Brain microvascular endothelial cell (primary cell): ENCODE measurements at regions not wholly inside any gene's neighbourhood (a gene's known extent, or its start where the extent isn't known, plus 50 kb on each side); places are given as distances from the start of the nearest gene placed in this dataset.

Experiments used
- DNase-seq: peaks from one replicate; pipeline ENCODE4 v3.0.0-alpha.2; 2020
- H3K27ac ChIP-seq: fragments of 250-450 bp; sonication (Bioruptor Pico); 2 replicates; pipeline ENCODE4 v1.5.1; 2020; ENCODE audit warnings: mild to moderate bottlenecking, moderate library complexity
- H3K27me3 ChIP-seq: fragments of 250-450 bp; sonication (Bioruptor Pico); replicated peaks from 2 replicates; pipeline ENCODE4 v1.5.1; 2020; ENCODE audit warnings: mild to moderate bottlenecking
- H3K36me3 ChIP-seq: fragments of 250-450 bp; sonication (Bioruptor Pico); replicated peaks from 2 replicates; pipeline ENCODE4 v1.5.1; 2020; ENCODE audit warnings: mild to moderate bottlenecking
- H3K4me3 ChIP-seq: 2 replicates; pipeline ENCODE4 v1.5.1; 2011; ENCODE audit warnings: low read depth, mild to moderate bottlenecking, control low read depth, low read length, moderate library complexity
- in situ Hi-C: cut with HindIII; loops from 2 replicates; pipeline ENCODE4 v1.10.0; 2017; ENCODE audit warnings: low sequenced_read_pairs, low pct_ligation_motif_present
- TF ChIP-seq, protein P1 (sequence below): IDR thresholded peaks from 2 replicates; pipeline ENCODE4 v1.5.1; 2011; ENCODE audit warnings: low read depth, mild to moderate bottlenecking, moderate library complexity, low read length, control low read depth, inconsistent platforms; ENCODE audit errors: missing control alignments

DNA sequence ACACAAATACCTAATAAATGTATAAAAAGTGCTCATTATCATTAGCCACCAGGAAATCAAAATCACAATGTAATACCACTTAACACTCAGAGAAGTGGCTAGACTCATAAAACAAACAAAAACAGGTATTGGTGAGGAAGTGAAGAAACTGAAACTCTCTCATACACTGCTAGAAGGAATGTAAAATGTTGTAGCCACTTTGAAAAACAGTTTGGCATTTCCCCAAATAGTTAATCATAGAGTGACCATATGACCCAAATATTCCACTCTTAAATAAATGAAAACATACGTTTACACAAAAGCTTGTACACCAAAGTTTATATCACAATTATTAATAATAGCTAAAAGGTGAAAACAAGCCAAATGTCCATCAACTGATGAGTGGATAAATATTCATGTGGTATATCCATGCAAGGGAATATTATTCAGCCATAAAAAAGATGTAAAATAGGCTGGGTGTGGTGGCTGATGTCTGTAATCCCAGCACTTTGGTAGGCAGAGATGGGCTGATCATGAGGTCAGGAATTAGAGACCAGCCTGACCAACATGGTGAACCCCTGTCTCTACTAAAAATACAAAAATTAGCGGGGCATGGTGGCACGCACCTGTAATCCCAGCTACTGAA, 86.2 kb upstream of the COL5A2 start:
- Histone ChIP-seq H3K36me3 (no peaks in the 10 kb centered on the region), H3K27ac (no peak overlapping the region), H3K4me3 (no peak overlapping the region), H3K27me3 (no peaks in the 10 kb centered on the region)
- DNase-seq: no peak
- in situ Hi-C loops: no loop called here
- TF ChIP-seq, protein P1, sequence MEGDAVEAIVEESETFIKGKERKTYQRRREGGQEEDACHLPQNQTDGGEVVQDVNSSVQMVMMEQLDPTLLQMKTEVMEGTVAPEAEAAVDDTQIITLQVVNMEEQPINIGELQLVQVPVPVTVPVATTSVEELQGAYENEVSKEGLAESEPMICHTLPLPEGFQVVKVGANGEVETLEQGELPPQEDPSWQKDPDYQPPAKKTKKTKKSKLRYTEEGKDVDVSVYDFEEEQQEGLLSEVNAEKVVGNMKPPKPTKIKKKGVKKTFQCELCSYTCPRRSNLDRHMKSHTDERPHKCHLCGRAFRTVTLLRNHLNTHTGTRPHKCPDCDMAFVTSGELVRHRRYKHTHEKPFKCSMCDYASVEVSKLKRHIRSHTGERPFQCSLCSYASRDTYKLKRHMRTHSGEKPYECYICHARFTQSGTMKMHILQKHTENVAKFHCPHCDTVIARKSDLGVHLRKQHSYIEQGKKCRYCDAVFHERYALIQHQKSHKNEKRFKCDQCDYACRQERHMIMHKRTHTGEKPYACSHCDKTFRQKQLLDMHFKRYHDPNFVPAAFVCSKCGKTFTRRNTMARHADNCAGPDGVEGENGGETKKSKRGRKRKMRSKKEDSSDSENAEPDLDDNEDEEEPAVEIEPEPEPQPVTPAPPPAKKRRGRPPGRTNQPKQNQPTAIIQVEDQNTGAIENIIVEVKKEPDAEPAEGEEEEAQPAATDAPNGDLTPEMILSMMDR: no peak

DNA sequence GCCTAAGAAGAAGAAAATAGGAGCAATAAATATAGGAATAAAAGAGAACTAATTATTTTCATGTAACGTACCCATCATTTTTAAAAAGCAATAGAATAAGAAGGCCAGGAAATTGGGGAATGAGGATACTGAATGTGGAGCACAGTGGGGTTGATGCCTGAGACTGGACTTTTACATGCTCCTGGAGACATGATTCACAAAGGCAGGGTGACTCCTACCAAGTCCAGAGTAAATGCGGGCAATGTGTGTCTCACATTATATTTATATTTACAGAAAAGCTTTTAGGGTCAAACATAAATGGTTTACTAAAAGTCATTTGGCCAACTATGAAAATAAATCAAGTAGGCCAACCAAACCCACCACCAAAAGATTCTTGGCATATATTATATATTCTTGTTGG, 87.9 kb upstream of the COL5A2 start:
- Histone ChIP-seq H3K4me3 (no peak overlapping the region), H3K27ac (peak overlapping the region; percentile 83), H3K27me3 (no peaks in the 10 kb centered on the region), H3K36me3 (no peaks in the 10 kb centered on the region)
- no peak for DNase-seq
- in situ Hi-C loops: no loop called here
- TF ChIP-seq, protein P1: no peak

DNA sequence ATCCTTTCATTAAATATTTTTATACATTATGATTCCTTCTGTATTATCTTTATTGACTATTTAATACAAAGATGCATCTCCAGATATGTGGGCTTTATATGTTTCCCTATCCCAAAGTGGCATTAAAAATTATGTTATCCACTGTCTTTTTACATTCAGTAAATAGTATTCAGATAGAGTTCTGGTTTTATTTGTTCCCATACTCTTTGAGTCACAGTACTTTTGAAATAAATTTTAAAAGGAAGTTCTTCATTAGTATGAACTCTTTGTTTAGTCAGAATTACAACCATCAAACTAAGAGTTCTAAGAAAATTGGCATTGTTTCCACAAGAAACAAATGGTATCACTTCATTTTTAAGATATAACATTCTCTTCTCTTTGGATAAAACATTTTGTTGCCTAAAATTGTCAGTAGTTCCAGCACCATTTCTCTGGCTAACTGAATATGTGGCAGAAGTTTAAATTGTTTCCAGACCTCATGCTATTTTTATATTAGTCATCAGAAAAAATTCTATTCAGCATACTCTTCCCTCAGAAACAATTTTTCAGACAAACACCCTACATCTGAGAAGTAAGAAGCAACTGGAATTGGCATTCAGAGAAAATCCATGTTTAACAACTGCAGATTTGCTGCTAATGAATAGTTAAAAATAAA, 88.5 kb upstream of the COL5A2 start:
- H3K27ac ChIP-seq: peak overlapping the region; percentile 83
- H3K36me3 ChIP-seq: no peaks in the 10 kb centered on the region
- no peak overlapping the region for H3K4me3 ChIP-seq
- no peaks in the 10 kb centered on the region for H3K27me3 ChIP-seq
- no peak for DNase-seq
- TF ChIP-seq, protein P1: no peak
- in situ Hi-C loops: no loop called here

DNA sequence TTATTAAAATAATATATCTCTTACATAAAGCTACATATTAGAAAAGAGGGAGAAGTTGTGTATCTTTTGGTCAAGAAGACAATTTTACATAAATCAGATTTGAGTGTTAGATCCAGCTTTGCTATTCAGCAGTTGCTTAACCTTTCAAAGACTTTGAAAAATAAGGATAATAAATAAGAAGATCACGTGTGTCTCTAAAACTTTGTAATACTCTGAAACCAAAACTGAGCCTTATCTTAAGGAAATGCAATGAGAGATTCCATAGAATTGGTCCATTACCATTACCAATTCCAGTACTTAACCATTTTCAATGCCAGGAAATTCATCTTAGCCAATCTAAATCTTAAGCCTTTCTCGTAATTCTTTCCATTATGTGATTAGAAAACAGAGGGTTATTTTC, 89.2 kb upstream of the COL5A2 start:
- in situ Hi-C loops: no loop called here
- Histone ChIP-seq H3K4me3 (no peak overlapping the region), H3K27ac (peak overlapping the region; percentile 83), H3K27me3 (no peaks in the 10 kb centered on the region), H3K36me3 (no peaks in the 10 kb centered on the region)
- DNase-seq: no peak
- TF ChIP-seq, protein P1: no peak

DNA sequence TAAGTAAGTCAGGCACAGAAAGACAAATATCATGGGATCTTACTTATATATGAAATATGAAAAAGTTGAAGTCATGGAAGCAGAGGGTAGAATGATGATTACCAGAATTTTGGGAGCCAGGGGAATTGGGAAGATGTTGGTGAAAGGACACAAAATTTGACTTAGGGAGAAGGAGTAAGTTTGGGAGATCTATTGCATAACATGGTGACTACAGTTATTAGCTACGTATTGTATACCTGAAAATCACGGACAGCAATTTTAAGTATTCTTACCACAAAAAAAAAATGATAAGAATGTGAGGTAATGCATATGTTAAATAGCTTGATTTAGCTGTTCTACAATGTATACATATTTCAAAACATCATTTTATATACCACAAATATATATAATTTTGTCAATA, 94.2 kb upstream of the COL5A2 start:
- in situ Hi-C loops: no loop called here
- H3K36me3 ChIP-seq: no peaks in the 10 kb centered on the region
- no peak overlapping the region for H3K27ac ChIP-seq
- H3K27me3 ChIP-seq: no peaks in the 10 kb centered on the region
- no peak overlapping the region for H3K4me3 ChIP-seq
- TF ChIP-seq, protein P1: no peak
- no peak for DNase-seq

DNA sequence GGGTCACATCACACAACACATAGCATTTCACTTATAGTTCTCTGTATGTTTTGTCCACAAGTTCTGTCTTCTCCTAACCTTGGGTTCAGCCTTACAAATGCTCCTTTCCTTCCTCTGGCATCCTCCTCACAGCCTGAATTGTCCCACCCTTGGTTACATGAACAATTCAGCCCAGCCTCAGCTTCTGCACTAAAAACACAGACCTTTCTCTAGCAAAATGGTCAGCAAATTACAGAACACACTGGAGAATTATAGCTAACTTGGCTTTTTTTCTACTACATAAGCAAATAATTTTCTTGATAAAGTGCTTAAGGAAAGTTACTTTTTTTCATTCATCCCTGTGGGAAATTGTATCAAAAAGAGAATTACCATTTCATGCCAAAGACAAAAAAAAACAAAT, 94.8 kb upstream of the COL5A2 start:
- DNase-seq: no peak
- Histone ChIP-seq H3K4me3 (no peak overlapping the region), H3K27ac (no peak overlapping the region), H3K27me3 (no peaks in the 10 kb centered on the region), H3K36me3 (no peaks in the 10 kb centered on the region)
- TF ChIP-seq, protein P1: no peak
- in situ Hi-C loops: no loop called here
